PC-3 (cell line): ENCODE measurements at regions not wholly inside any gene's neighbourhood (a gene's known extent, or its start where the extent isn't known, plus 50 kb on each side); places are given as distances from the start of the nearest gene placed in this dataset.

Experiments
- ATAC-seq: fragments of 200-7000 bp; cut with Tn5 transposase; 2 replicates; pipeline ENCODE4 v1.9.1; 2020; ENCODE audit warnings: mild to moderate bottlenecking, moderate library complexity
- BruUV-seq: library from RNA; stranded (reverse); fragments of 400-500 nt; replicated peaks from 2 replicates; lab custom pipeline; 2021; lab: Mats Ljungman, UMichigan
- CTCF ChIA-PET: fragments of 300-600 bp; sonication (Branson Sonifier 250); formaldehyde crosslinking; loops from one replicate; lab custom pipeline; 2022; ENCODE audit warnings: antibody characterized with exemption; lab: Charles Lee
- POLR2A ChIA-PET: fragments of 300-600 bp; sonication (Branson Sonifier 250); formaldehyde crosslinking; loops from one replicate; lab custom pipeline; 2022; ENCODE audit warnings: antibody characterized with exemption; ENCODE audit not compliant: unreplicated experiment; lab: Charles Lee
- DNase-seq: peaks from one replicate; pipeline ENCODE4 v3.0.0-alpha.2; 2015
- H2AFZ ChIP-seq: fragments of 300-600 bp; sonication (generic); 2 replicates; pipeline ENCODE4 v1.6.0; 2016; ENCODE audit warnings: antibody characterized with exemption, low read length
- H3F3A ChIP-seq: fragments of 300-600 bp; sonication (generic); one replicate; pipeline ENCODE4 v1.6.0; 2017; ENCODE audit warnings: antibody characterized with exemption, low read length, control low read depth, mild to moderate bottlenecking; ENCODE audit not compliant: unreplicated experiment
- H3K27ac ChIP-seq: fragments of 300-600 bp; sonication (generic); 2 replicates; pipeline ENCODE4 v1.5.1; 2016; ENCODE audit warnings: mild to moderate bottlenecking, low read length
- H3K27me3 ChIP-seq: fragments of 300-600 bp; sonication (generic); 2 replicates; pipeline ENCODE4 v1.6.1; 2016; ENCODE audit warnings: low read length, mixed read lengths
- H3K36me3 ChIP-seq: fragments of 300-600 bp; sonication (generic); 2 replicates; pipeline ENCODE4 v1.6.1; 2016; ENCODE audit warnings: low read depth, mixed run types, low read length, mixed read lengths
- H3K4me1 ChIP-seq: fragments of 300-600 bp; sonication (generic); 2 replicates; pipeline ENCODE4 v1.5.1; 2016; ENCODE audit warnings: low read length; ENCODE audit not compliant: insufficient read depth
- H3K4me2 ChIP-seq: fragments of 300-600 bp; sonication (generic); 2 replicates; pipeline ENCODE4 v1.6.0; 2016; ENCODE audit warnings: low read length
- H3K4me3 ChIP-seq: fragments of 300-600 bp; sonication (generic); 2 replicates; pipeline ENCODE4 v1.5.1; 2016; ENCODE audit warnings: mild to moderate bottlenecking, low read length, mixed read lengths
- H3K79me2 ChIP-seq: fragments of 300-600 bp; sonication (generic); 2 replicates; pipeline ENCODE4 v1.6.1; 2017; ENCODE audit warnings: low read length, mixed read lengths
- H3K9ac ChIP-seq: fragments of 300-600 bp; sonication (generic); 2 replicates; pipeline ENCODE4 v1.6.0; 2016; ENCODE audit warnings: mild to moderate bottlenecking, low read length
- H3K9me2 ChIP-seq: fragments of 300-600 bp; sonication (generic); replicated peaks from 2 replicates; pipeline ENCODE4 v1.6.1; 2016; ENCODE audit warnings: mixed run types, low read length, mixed read lengths
- H3K9me3 ChIP-seq: fragments of 300-600 bp; sonication (generic); 2 replicates; pipeline ENCODE4 v1.6.1; 2016; ENCODE audit warnings: low read length, mixed read lengths
- H4K20me1 ChIP-seq: fragments of 300-600 bp; sonication (generic); 2 replicates; pipeline ENCODE4 v1.6.1; 2016; ENCODE audit warnings: low read length, mixed read lengths
- CTCF ChIP-seq: fragments of 300-600 bp; sonication (generic); conservative IDR thresholded peaks from 2 replicates; pipeline ENCODE4 v1.5.1; 2017; ENCODE audit warnings: antibody characterized with exemption, low read depth, mild to moderate bottlenecking, low read length
- EZH2 ChIP-seq: fragments of 300-600 bp; sonication (generic); IDR thresholded peaks from one replicate; pipeline ENCODE4 v1.6.1; 2017; ENCODE audit warnings: antibody characterized with exemption, mild to moderate bottlenecking, low read length; ENCODE audit not compliant: unreplicated experiment
- EZH2phosphoT487 ChIP-seq: fragments of 300-600 bp; sonication (generic); IDR thresholded peaks from 2 replicates; pipeline ENCODE4 v1.6.1; 2018; ENCODE audit warnings: mild to moderate bottlenecking, antibody characterized with exemption, low read length, borderline replicate concordance
- intact Hi-C: fragments of 100-400 bp; cut with micrococcal nuclease; formaldehyde crosslinking; loops from 2 replicates; pipeline ENCODE4 v1.9.0; 2023

- Histone ChIP-seq H3F3A (no peaks in the 10 kb centered on the region), H3K9me2 (no peaks in the 10 kb centered on the region), H3K27me3 (peaks cover 35% of the 10 kb centered on the region), H3K4me3 (no peak overlapping the region), H3K27ac (no peak overlapping the region), H4K20me1 (no peaks in the 10 kb centered on the region), H2AFZ (no peak overlapping the region), H3K79me2 (no peaks in the 10 kb centered on the region), H3K4me2 (no peak overlapping the region), H3K4me1 (no peaks in the 10 kb centered on the region), H3K36me3 (no peaks in the 10 kb centered on the region), H3K9me3 (no peaks in the 10 kb centered on the region), H3K9ac (no peak overlapping the region)
- CTCF ChIA-PET: no interaction called here
- DNase-seq (no peak), ATAC-seq (no peak)
- TF ChIP-seq EZH2phosphoT487 (no peak), CTCF (no peak), EZH2 (no peak)
- POLR2A ChIA-PET: no interaction called here
- intact Hi-C loops: no loop called here
- no TSS peak for BruUV-seq
These were observed 343.1 kb upstream of the FAM241A start for GRCh38 chr4:111802191-111802590.

GRCh38 chr4:111806331-111806730 lies 338.9 kb upstream of the FAM241A start:
- TF ChIP-seq CTCF: peak; percentile 42; the same call in 1 of the 2 replicates
- no peak for TF ChIP-seq EZH2phosphoT487
- Histone ChIP-seq H3K4me3 (no peak overlapping the region), H3K9me3 (no peaks in the 10 kb centered on the region), H3K9ac (no peak overlapping the region), H4K20me1 (no peaks in the 10 kb centered on the region), H3K27me3 (peaks cover 50% of the 10 kb centered on the region), H2AFZ (no peak overlapping the region), H3K4me1 (no peaks in the 10 kb centered on the region), H3K27ac (no peak overlapping the region), H3K9me2 (no peaks in the 10 kb centered on the region), H3F3A (no peaks in the 10 kb centered on the region), H3K79me2 (no peaks in the 10 kb centered on the region), H3K36me3 (no peaks in the 10 kb centered on the region), H3K4me2 (no peak overlapping the region)
- CTCF ChIA-PET: no interaction called here
- no TSS peak for BruUV-seq
- DNase-seq (peak; percentile 40), ATAC-seq (peak; percentile 70)
- POLR2A ChIA-PET: no interaction called here
- intact Hi-C loops: no loop called here

DNA sequence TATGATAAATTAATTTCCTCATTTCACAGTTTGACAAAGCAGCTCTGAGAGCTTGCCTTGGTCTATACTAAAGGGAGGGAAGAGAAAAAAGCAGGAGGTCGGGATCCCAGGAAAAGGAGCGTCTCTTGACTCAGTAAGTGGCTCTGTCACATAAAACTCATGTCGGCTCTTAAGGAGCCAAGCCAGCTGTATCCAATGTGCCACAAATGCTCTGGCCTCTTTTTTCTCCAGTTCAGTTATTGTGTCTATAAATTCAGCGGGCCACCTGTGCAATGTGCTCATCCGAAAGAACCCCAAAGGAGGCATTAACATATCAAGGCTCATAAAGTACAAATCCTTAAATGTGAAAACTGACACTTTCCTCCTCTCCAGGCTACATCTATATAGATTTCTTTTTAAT lies 337.7 kb upstream of the FAM241A start:
- ChIA-PET CTCF (no interaction called here), POLR2A (no interaction called here)

More for the DNA sequence above, 337.7 kb upstream of the FAM241A start:
- Histone ChIP-seq H3K79me2 (no peaks in the 10 kb centered on the region), H3K9ac (no peak overlapping the region), H3K4me1 (no peaks in the 10 kb centered on the region), H2AFZ (no peak overlapping the region), H3K9me3 (no peaks in the 10 kb centered on the region), H3K4me2 (no peak overlapping the region), H3K36me3 (no peaks in the 10 kb centered on the region), H3K27ac (no peak overlapping the region), H3K9me2 (no peaks in the 10 kb centered on the region), H3K27me3 (peaks cover 55% of the 10 kb centered on the region), H4K20me1 (no peaks in the 10 kb centered on the region), H3F3A (no peaks in the 10 kb centered on the region), H3K4me3 (no peak overlapping the region)
- ATAC-seq (no peak), DNase-seq (no peak)
- TF ChIP-seq EZH2 (no peak), CTCF (no peak), EZH2phosphoT487 (no peak)
- intact Hi-C loops: no loop called here
- BruUV-seq: no TSS peak
